ENCODE measurements at regions not wholly inside any gene's neighbourhood (a gene's known extent, or its start where the extent isn't known, plus 50 kb on each side); places are given as distances from the start of the nearest gene placed in this dataset.

- intact Hi-C loops (cut with DNase I) = no loop called here
- Histone ChIP-seq H3K27me3 (no peaks in the 10 kb centered on the region), H3K36me3 (replicated peaks in 1 of 2; ENCODE audit: insufficient read depth in 1 of 2, low read depth in 2 of 2) (no peaks in the 10 kb centered on the region), H3K27ac (no peak overlapping the region), H3K4me3 (no peak overlapping the region), H3K4me1 (no peaks in the 10 kb centered on the region), H3K9me3 (no peaks in the 10 kb centered on the region)
- 37 to 45% methylated on average over 3 of the region's 3 CpGs for WGBS, 2 donors
- TF ChIP-seq CTCF (IDR thresholded peaks at IDR 0.05) (no peak), POLR2A (IDR thresholded peaks at IDR 0.05) (no peak)
- no peak for ATAC-seq
- DNase-seq = no peak
Observed at GRCh38 chr2:222130855-222131254, 167.9 kb downstream of the PAX3 start.

- Histone ChIP-seq H3K27me3 (no peaks in the 10 kb centered on the region), H3K27ac (no peak overlapping the region), H3K4me1 (no peaks in the 10 kb centered on the region), H3K4me3 (no peak overlapping the region), H3K9me3 (no peaks in the 10 kb centered on the region), H3K36me3 (replicated peaks in 1 of 2; ENCODE audit: insufficient read depth in 1 of 2, low read depth in 2 of 2) (no peaks in the 10 kb centered on the region)
- intact Hi-C loops (cut with DNase I) = no loop called here
- no peak for ATAC-seq
- no peak for DNase-seq
- 58 to 87% methylated on average over 6 of the region's 6 CpGs for WGBS, 2 donors
- TF ChIP-seq CTCF (IDR thresholded peaks at IDR 0.05) (no peak), POLR2A (IDR thresholded peaks at IDR 0.05) (no peak)
Observed at GRCh38 chr2:222127660-222128059, 171.1 kb downstream of the PAX3 start.

- Histone ChIP-seq H3K4me1 (no peaks in the 10 kb centered on the region), H3K27me3 (no peaks in the 10 kb centered on the region), H3K4me3 (no peak overlapping the region), H3K9me3 (no peaks in the 10 kb centered on the region), H3K36me3 (replicated peaks in 1 of 2; ENCODE audit: insufficient read depth in 1 of 2, low read depth in 2 of 2) (no peaks in the 10 kb centered on the region), H3K27ac (no peak overlapping the region)
- TF ChIP-seq CTCF (IDR thresholded peaks at IDR 0.05) (no peak), POLR2A (IDR thresholded peaks at IDR 0.05) (no peak)
- intact Hi-C loops (cut with DNase I) = no loop called here
- ATAC-seq (no peak), DNase-seq (no peak)
Observed at GRCh38 chr2:222120933-222121332, 177.9 kb downstream of the PAX3 start.

- no peaks in the 10 kb centered on the region for H3K9me3 ChIP-seq
- intact Hi-C loops (cut with DNase I) = no loop called here
- no peaks in the 10 kb centered on the region for H3K36me3 ChIP-seq (replicated peaks in 1 of 2; ENCODE audit: insufficient read depth in 1 of 2, low read depth in 2 of 2)
- no peaks in the 10 kb centered on the region for H3K4me1 ChIP-seq
- TF ChIP-seq POLR2A (IDR thresholded peaks at IDR 0.05) (no peak), CTCF (IDR thresholded peaks at IDR 0.05) (no peak)
- DNase-seq = no peak
- no peaks in the 10 kb centered on the region for H3K27me3 ChIP-seq
- ATAC-seq = no peak
- 61 to 68% methylated on average over 3 of the region's 3 CpGs for WGBS, 2 donors
- H3K27ac ChIP-seq = no peak overlapping the region
- H3K4me3 ChIP-seq = no peak overlapping the region
Observed at GRCh38 chr2:222115296-222115695, 183.5 kb downstream of the PAX3 start.

GRCh38 chr2:222108957-222109585 is 189.7 kb downstream of the PAX3 start:
- Histone ChIP-seq H3K9me3 (no peaks in the 10 kb centered on the region), H3K36me3 (replicated peaks in 1 of 2; ENCODE audit: insufficient read depth in 1 of 2, low read depth in 2 of 2) (no peaks in the 10 kb centered on the region), H3K27me3 (no peaks in the 10 kb centered on the region), H3K4me1 (no peaks in the 10 kb centered on the region), H3K27ac (no peak overlapping the region), H3K4me3 (no peak overlapping the region)
- ATAC-seq (no peak), DNase-seq (no peak)
- TF ChIP-seq POLR2A (IDR thresholded peaks at IDR 0.05) (no peak), CTCF (IDR thresholded peaks at IDR 0.05) (no peak)
- whole genome bisulfite sequencing, 2 donors = 57 to 64% methylated on average over 4 of the region's 4 CpGs
- intact Hi-C loops (cut with DNase I) = no loop called here
